A549 (cell line): ENCODE measurements at regions not wholly inside any gene's neighbourhood (a gene's known extent, or its start where the extent isn't known, plus 50 kb on each side); places are given as distances from the start of the nearest gene placed in this dataset.

Experiments used
- ATAC-seq, 2 experiments: fragments of 200-7000 bp in 1 of 2; fragments of >200 bp in 1 of 2; cut with Nextera tagmentation in 1 of 2; cut with Tn5 transposase in 1 of 2; 3 replicates each; pipeline versions ENCODE4 v1.8.0 to v1.9.1; 2018 to 2020; ENCODE audit warnings: mild to moderate bottlenecking in 1 of 2, moderate library complexity in 1 of 2
- CTCF ChIA-PET: fragments of 300-600 bp; sonication (Branson Sonifier 250); formaldehyde crosslinking; extraction: SDS; loops from one replicate; lab custom pipeline; 2021; ENCODE audit warnings: antibody characterized with exemption, inconsistent platforms; lab: Yijun Ruan, JAX
- POLR2A ChIA-PET: fragments of 350-600 bp; formaldehyde crosslinking; extraction: SDS; loops from one replicate; lab custom pipeline; 2021; ENCODE audit warnings: antibody characterized with exemption, inconsistent platforms; lab: Yijun Ruan, JAX
- DNase-seq, 2 experiments: peaks; one replicate each; pipeline versions ENCODE4 v3.0.0 to v3.0.0-alpha.2; 2011 to 2016; ENCODE audit warnings: low read depth in 1 of 2, low spot score in 1 of 2
- FAIRE-seq: peaks from 2 replicates; lab custom pipeline; 2011; peaks lifted over from hg19 to GRCh38; lab: Jason Lieb, UNC
- H3K27ac ChIP-seq, 2 experiments: fragments of >200 bp; sonication (Bioruptor Twin); formaldehyde crosslinking; 3 replicates each; pipeline ENCODE4 v1.5.1; 2016 to 2017
- H3K4me1 ChIP-seq: fragments of >200 bp; sonication (Bioruptor Twin); formaldehyde crosslinking; 3 replicates; pipeline ENCODE4 v1.6.1; 2016
- H3K4me2 ChIP-seq: fragments of >200 bp; sonication (Bioruptor Twin); formaldehyde crosslinking; 3 replicates; pipeline ENCODE4 v1.6.1; 2016
- H3K4me3 ChIP-seq: fragments of >200 bp; sonication (Bioruptor Twin); formaldehyde crosslinking; 3 replicates; pipeline ENCODE4 v1.5.1; 2016
- H3K9me3 ChIP-seq: fragments of >200 bp; sonication (Bioruptor Twin); formaldehyde crosslinking; 3 replicates; pipeline ENCODE4 v1.6.1; 2016
- BHLHE40 ChIP-seq: IDR thresholded peaks from 2 replicates; pipeline ENCODE4 v1.6.1; 2012; ENCODE audit warnings: low read depth, low read length, inconsistent platforms
- CBX2 ChIP-seq: fragments of 200-600 bp; sonication (generic); IDR thresholded peaks from 2 replicates; pipeline ENCODE4 v1.6.1; 2016; ENCODE audit warnings: low read depth, mild to moderate bottlenecking, borderline replicate concordance
- CBX8 ChIP-seq: fragments of 200-600 bp; sonication (generic); IDR thresholded peaks from 2 replicates; pipeline ENCODE4 v1.6.1; 2016
- CEBPB ChIP-seq, 2 experiments: fragments of >200 bp in 1 of 2; sonication (Bioruptor Twin) in 1 of 2; formaldehyde crosslinking in 1 of 2; IDR thresholded peaks; 2 replicates each; pipeline ENCODE4 v1.6.1; 2012 to 2016
- CHD2 ChIP-seq: fragments of 150-350 bp; IDR thresholded peaks from 2 replicates; pipeline ENCODE4 v1.6.1; 2014; ENCODE audit warnings: low read length; ENCODE audit not compliant: partially characterized antibody
- CHD4 ChIP-seq: fragments of 200-600 bp; sonication (generic); IDR thresholded peaks from 2 replicates; pipeline ENCODE4 v1.6.1; 2016; ENCODE audit warnings: antibody characterized with exemption, mild to moderate bottlenecking, borderline replicate concordance
- EHMT2 ChIP-seq: fragments of 200-600 bp; sonication (generic); IDR thresholded peaks from 2 replicates; pipeline ENCODE4 v1.6.1; 2016; ENCODE audit warnings: antibody characterized with exemption, low read depth, mild to moderate bottlenecking, moderate library complexity
- EP300 ChIP-seq, 2 experiments: fragments of >200 bp; sonication (Bioruptor Twin); formaldehyde crosslinking; IDR thresholded peaks; 2 replicates in 1 of 2; 3 replicates in 1 of 2; pipeline ENCODE4 v1.6.1; 2016 to 2017
- FOSB ChIP-seq: fragments of 250-450 bp; sonication (Bioruptor Pico); IDR thresholded peaks from 2 replicates; pipeline ENCODE4 v1.5.0; 2020; ENCODE audit warnings: mild to moderate bottlenecking, moderate library complexity
- FOSL2 ChIP-seq, 2 experiments: fragments of 450-650 bp in 1 of 2; fragments of >200 bp in 1 of 2; sonication (Bioruptor Twin) in 1 of 2; formaldehyde crosslinking; IDR thresholded peaks; 2 replicates each; pipeline versions ENCODE4 v1.5.0 to v1.6.1; 2016 to 2020; ENCODE audit warnings: mild to moderate bottlenecking in 1 of 2, moderate library complexity in 1 of 2
- GATA3 ChIP-seq: IDR thresholded peaks from 2 replicates; pipeline ENCODE4 v1.6.1; 2012; ENCODE audit warnings: borderline replicate concordance
- KDM5A ChIP-seq: fragments of 200-600 bp; sonication (generic); IDR thresholded peaks from 2 replicates; pipeline ENCODE4 v1.6.1; 2016; ENCODE audit warnings: antibody characterized with exemption, mild to moderate bottlenecking
- MAFK ChIP-seq: fragments of 450-650 bp; IDR thresholded peaks from 2 replicates; pipeline ENCODE4 v1.6.1; 2014; ENCODE audit not compliant: partially characterized antibody
- MAZ ChIP-seq: fragments of 150-350 bp; IDR thresholded peaks from 2 replicates; pipeline ENCODE4 v1.6.1; 2014; ENCODE audit warnings: antibody characterized with exemption, low read depth, low read length, borderline replicate concordance
- NPAS2 ChIP-seq: fragments of 250-450 bp; sonication (Bioruptor Pico); IDR thresholded peaks from 2 replicates; pipeline ENCODE4 v1.8.0; 2022; ENCODE audit warnings: mild to moderate bottlenecking, moderate library complexity, borderline replicate concordance
- NR3C1 ChIP-seq: fragments of >200 bp; sonication (Bioruptor Twin); formaldehyde crosslinking; IDR thresholded peaks from 3 replicates; pipeline ENCODE4 v1.6.1; 2017
- PHF8 ChIP-seq: fragments of 200-600 bp; sonication (generic); IDR thresholded peaks from 2 replicates; pipeline ENCODE4 v1.6.1; 2016; ENCODE audit warnings: low read depth, mild to moderate bottlenecking, antibody characterized with exemption, moderate library complexity, borderline replicate concordance
- POLR2AphosphoS2 ChIP-seq: conservative IDR thresholded peaks from 2 replicates; pipeline ENCODE4 v1.6.1; 2012; ENCODE audit warnings: low read length, improper control_type of control experiment, inconsistent platforms
- RAD21 ChIP-seq, 2 experiments: fragments of >200 bp in 1 of 2; sonication (Bioruptor Twin) in 1 of 2; formaldehyde crosslinking in 1 of 2; IDR thresholded peaks in 1 of 2; conservative IDR thresholded peaks in 1 of 2; 2 replicates in 1 of 2; 3 replicates in 1 of 2; pipeline ENCODE4 v1.6.1; 2012 to 2018; ENCODE audit warnings: inconsistent platforms in 1 of 2
- RCOR1 ChIP-seq: fragments of 150-350 bp; IDR thresholded peaks from 2 replicates; pipeline ENCODE4 v1.6.1; 2014; ENCODE audit warnings: antibody characterized with exemption, low read length, low read depth
- SMC3 ChIP-seq: fragments of >200 bp; sonication (Bioruptor Twin); formaldehyde crosslinking; IDR thresholded peaks from 3 replicates; pipeline ENCODE4 v1.6.1; 2018; ENCODE audit warnings: inconsistent platforms
- SREBF2 ChIP-seq: fragments of 450-650 bp; IDR thresholded peaks from 2 replicates; pipeline ENCODE4 v1.6.1; 2014; ENCODE audit warnings: mild to moderate bottlenecking, moderate library complexity
- TP53 ChIP-seq: fragments of 250-450 bp; sonication (Bioruptor Pico); IDR thresholded peaks from 2 replicates; pipeline ENCODE4 v1.5.0; 2021; ENCODE audit warnings: mild to moderate bottlenecking, moderate library complexity
- ZSCAN20 ChIP-seq: fragments of 250-450 bp; sonication (Bioruptor Pico); IDR thresholded peaks from 2 replicates; pipeline ENCODE4 v1.8.0; 2022; ENCODE audit warnings: mild to moderate bottlenecking, moderate library complexity
- WGBS: methylation state at CpG from one replicate; pipeline ENCODE4 v1.1.6; 2017; ENCODE audit errors: missing lambda C conversion rate; 5-methylcytosine and 5-hydroxymethylcytosine counted together
- TF ChIP-seq, protein P1 (sequence below): fragments of >200 bp; sonication (Bioruptor Twin); formaldehyde crosslinking; IDR thresholded peaks from 2 replicates; pipeline ENCODE4 v1.6.1; 2016
- TF ChIP-seq, protein P2 (sequence below): fragments of 150-350 bp; IDR thresholded peaks from 2 replicates; pipeline ENCODE4 v1.6.1; 2014; ENCODE audit warnings: low read depth, mild to moderate bottlenecking, low read length
- TF ChIP-seq, protein P3 (sequence below): IDR thresholded peaks from 2 replicates; pipeline ENCODE4 v1.6.1; 2012
- TF ChIP-seq, protein P4 (sequence below): fragments of 450-650 bp; IDR thresholded peaks from 2 replicates; pipeline ENCODE4 v1.6.1; 2014; ENCODE audit warnings: antibody characterized with exemption

DNA sequence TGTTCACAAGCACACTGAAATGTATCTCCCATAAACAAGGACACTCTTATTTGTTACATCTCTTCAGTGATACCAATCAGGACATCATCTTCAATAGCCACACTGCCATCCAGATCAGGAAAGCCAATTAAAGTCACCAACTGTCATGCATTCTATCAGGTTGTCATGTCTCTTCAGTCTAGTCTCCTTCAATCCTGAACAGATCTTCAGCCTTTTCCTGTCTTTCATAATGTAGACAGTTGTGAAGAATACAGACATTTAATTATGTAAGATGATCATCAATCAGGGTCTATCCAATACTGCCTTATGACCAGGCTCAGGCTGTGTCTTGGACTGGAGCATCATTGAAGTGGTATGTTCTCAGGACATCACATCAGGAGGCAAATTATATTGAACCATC is 419.8 kb upstream of the SMC2 start:
- FAIRE-seq, result no peak
- H3K27ac ChIP-seq, result no peak overlapping the region
- ChIA-PET CTCF (no interaction called here), POLR2A (no interaction called here)
- H3K4me2 ChIP-seq, result no peak overlapping the region
- DNase-seq, result no peak
- H3K4me1 ChIP-seq, result no peaks in the 10 kb centered on the region
- TF ChIP-seq NR3C1 (no peak), RCOR1 (no peak), KDM5A (no peak), BHLHE40 (no peak), RAD21 (conservative IDR thresholded peaks at IDR 0.05 in 1 of 2, IDR thresholded peaks at IDR 0.05 in 1 of 2) (no peak), TP53 (no peak), CBX8 (no peak), CEBPB (IDR thresholded peaks at IDR 0.05) (no peak), SREBF2 (no peak)
- TF ChIP-seq, protein P1, sequence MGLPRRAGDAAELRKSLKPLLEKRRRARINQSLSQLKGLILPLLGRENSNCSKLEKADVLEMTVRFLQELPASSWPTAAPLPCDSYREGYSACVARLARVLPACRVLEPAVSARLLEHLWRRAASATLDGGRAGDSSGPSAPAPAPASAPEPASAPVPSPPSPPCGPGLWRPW, result no peak
- TF ChIP-seq, all 56 proteins: peak for 0
- Histone ChIP-seq H3K9me3 (no peaks in the 10 kb centered on the region), H3K4me3 (no peak overlapping the region)
- ATAC-seq, result no peak

DNA sequence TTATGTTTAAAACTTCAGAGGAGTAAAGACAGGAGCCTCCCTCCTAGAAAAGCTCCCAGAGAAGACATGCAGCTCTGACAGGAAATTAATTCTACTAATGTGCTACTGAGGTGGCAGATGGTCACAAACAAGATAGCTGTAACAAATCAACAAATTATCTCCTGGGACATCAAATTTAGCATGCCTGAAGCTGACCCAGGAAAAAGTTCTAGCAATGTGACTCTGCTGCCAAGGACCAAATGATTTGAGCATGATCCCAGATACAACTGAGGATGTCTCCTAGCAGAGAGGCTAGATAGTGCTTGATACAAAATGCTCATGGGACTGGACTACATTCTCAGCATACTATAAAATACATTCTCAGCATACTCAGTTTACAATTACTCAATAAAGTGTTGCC is 413.5 kb upstream of the SMC2 start:
- TF ChIP-seq BHLHE40 (no peak), CBX2 (no peak), EP300 (IDR thresholded peaks at IDR 0.05) (no peak), TP53 (no peak), MAFK (no peak), SREBF2 (no peak), GATA3 (no peak), RCOR1 (no peak), FOSL2 (IDR thresholded peaks at IDR 0.05) (no peak), FOSL2 (CRISPR knock-in tag; IDR thresholded peaks at IDR 0.05) (no peak), CBX8 (no peak)
- TF ChIP-seq, protein P2, sequence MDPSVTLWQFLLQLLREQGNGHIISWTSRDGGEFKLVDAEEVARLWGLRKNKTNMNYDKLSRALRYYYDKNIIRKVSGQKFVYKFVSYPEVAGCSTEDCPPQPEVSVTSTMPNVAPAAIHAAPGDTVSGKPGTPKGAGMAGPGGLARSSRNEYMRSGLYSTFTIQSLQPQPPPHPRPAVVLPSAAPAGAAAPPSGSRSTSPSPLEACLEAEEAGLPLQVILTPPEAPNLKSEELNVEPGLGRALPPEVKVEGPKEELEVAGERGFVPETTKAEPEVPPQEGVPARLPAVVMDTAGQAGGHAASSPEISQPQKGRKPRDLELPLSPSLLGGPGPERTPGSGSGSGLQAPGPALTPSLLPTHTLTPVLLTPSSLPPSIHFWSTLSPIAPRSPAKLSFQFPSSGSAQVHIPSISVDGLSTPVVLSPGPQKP, result no peak
- TF ChIP-seq, protein P3, sequence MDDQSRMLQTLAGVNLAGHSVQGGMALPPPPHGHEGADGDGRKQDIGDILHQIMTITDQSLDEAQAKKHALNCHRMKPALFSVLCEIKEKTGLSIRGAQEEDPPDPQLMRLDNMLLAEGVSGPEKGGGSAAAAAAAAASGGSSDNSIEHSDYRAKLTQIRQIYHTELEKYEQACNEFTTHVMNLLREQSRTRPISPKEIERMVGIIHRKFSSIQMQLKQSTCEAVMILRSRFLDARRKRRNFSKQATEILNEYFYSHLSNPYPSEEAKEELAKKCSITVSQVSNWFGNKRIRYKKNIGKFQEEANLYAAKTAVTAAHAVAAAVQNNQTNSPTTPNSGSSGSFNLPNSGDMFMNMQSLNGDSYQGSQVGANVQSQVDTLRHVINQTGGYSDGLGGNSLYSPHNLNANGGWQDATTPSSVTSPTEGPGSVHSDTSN, result no peak
- POLR2A ChIA-PET, result no interaction called here
- no peak overlapping the region for H3K4me2 ChIP-seq
- H3K4me3 ChIP-seq, result no peak overlapping the region
- H3K27ac ChIP-seq, result no peak overlapping the region
- FAIRE-seq, result no peak
- DNase-seq, result no peak
- ATAC-seq, result no peak
- H3K4me1 ChIP-seq, result no peaks in the 10 kb centered on the region
- CTCF ChIA-PET, result no interaction called here
- no peaks in the 10 kb centered on the region for H3K9me3 ChIP-seq

DNA sequence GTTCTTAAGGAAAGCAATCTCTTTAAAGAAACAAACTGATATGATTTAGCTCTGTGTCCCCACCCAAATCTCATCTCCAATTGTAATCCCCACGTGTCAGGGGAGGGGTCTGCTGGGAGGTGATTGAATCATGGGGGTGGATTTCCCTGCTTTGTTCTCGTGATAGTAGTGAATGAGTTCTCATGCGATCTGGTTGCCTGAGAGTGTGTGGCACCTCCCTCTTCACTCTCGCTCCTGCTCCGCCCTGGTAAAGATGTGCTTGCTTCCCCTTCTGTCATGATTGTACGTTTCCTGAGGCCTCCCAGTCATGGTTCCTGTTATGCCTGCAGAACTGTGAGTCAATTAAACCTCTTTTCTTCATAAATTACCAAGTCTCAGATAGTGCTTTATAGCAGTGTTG is 412.7 kb upstream of the SMC2 start:
- no peak for FAIRE-seq

DNA sequence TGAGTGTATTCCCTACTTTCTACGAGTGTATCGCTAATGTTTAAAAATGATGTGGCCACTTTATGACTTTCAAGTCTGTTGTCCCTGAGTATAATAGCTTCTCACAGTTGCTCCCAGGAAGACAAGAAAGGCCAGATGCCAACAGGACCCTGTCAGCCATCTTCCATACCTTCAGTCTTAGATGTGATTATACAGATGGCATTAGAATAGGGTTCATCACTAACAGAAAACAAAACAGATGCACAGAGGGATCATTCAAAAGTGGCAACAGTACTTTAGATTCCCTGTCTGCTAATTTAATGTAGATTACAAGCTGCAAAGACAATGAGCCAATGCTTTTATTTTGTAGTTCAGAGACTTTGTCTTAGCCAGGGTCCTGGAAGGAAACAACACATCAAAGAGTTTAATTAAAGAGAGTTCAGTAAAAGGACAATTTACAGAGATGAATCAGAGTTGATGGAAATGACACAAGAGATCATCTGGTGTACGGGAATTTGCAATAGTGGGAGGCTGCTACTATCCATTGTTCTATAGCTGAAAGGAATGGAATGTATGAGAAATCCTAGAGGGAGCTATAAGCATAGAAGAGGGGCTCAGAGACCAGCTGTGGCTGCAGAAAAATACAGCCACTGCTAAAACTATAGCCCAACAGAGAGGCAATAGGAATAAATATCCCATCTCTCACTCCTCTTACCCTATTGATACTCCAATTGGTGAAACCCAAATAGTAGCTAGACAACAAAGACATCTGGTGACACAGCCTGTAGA is 393.7 kb upstream of the SMC2 start:
- H3K27ac ChIP-seq, result no peak overlapping the region
- POLR2A ChIA-PET, result no interaction called here
- 48% methylated on average over 3 of the region's 3 CpGs for WGBS
- CTCF ChIA-PET, result no interaction called here
- H3K4me3 ChIP-seq, result no peak overlapping the region
- no peak for ATAC-seq
- DNase-seq, result no peak
- FAIRE-seq, result no peak
- no peak overlapping the region for H3K4me2 ChIP-seq
- H3K4me1 ChIP-seq, result no peaks in the 10 kb centered on the region
- no peaks in the 10 kb centered on the region for H3K9me3 ChIP-seq
- TF ChIP-seq, protein P1, result no peak
- TF ChIP-seq, protein P2, result no peak
- TF ChIP-seq POLR2AphosphoS2, result no peak
- TF ChIP-seq EHMT2, result no peak
- no peak for TF ChIP-seq ZSCAN20 (CRISPR knock-in tag)
- TF ChIP-seq FOSL2 (IDR thresholded peaks at IDR 0.05), result no peak
- no peak for TF ChIP-seq FOSL2 (CRISPR knock-in tag; IDR thresholded peaks at IDR 0.05)
- no peak for TF ChIP-seq CHD4
- no peak for TF ChIP-seq FOSB
- no peak for TF ChIP-seq MAZ
- no peak for TF ChIP-seq SMC3
- TF ChIP-seq, protein P4, sequence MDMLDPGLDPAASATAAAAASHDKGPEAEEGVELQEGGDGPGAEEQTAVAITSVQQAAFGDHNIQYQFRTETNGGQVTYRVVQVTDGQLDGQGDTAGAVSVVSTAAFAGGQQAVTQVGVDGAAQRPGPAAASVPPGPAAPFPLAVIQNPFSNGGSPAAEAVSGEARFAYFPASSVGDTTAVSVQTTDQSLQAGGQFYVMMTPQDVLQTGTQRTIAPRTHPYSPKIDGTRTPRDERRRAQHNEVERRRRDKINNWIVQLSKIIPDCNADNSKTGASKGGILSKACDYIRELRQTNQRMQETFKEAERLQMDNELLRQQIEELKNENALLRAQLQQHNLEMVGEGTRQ, result no peak

More for the DNA sequence above, 412.7 kb upstream of the SMC2 start:
- Histone ChIP-seq H3K4me1 (no peaks in the 10 kb centered on the region), H3K4me2 (no peak overlapping the region), H3K9me3 (no peaks in the 10 kb centered on the region), H3K27ac (no peak overlapping the region), H3K4me3 (no peak overlapping the region)
- no peak for ATAC-seq
- 58% methylated on average over 6 of the region's 6 CpGs for WGBS
- ChIA-PET CTCF (no interaction called here), POLR2A (no interaction called here)
- no peak for DNase-seq
- no peak for TF ChIP-seq NPAS2 (CRISPR knock-in tag)
- TF ChIP-seq CHD2, result no peak
- TF ChIP-seq PHF8, result no peak
- TF ChIP-seq MAZ, result no peak
